GM23338 (cell line): ENCODE measurements at regions not wholly inside any gene's neighbourhood (a gene's known extent, or its start where the extent isn't known, plus 50 kb on each side); places are given as distances from the start of the nearest gene placed in this dataset.

Experiments used
- ATAC-seq: fragments of 200-7000 bp; cut with Tn5 transposase; 3 replicates; pipeline ENCODE4 v1.9.1; 2020
- DNase-seq: peaks from one replicate; pipeline ENCODE4 v3.0.0-alpha.2; 2015; ENCODE audit warnings: low spot score
- H2AFZ ChIP-seq: fragments of 200-600 bp; sonication (generic); 2 replicates; pipeline ENCODE4 v1.8.0; 2016; ENCODE audit warnings: antibody characterized with exemption, mild to moderate bottlenecking, moderate library complexity
- H3F3A ChIP-seq: fragments of 200-600 bp; sonication (generic); replicated peaks from 2 replicates; pipeline ENCODE4 v1.8.0; 2017; ENCODE audit warnings: antibody characterized with exemption, mixed run types, low read depth
- H3K27ac ChIP-seq: fragments of 200-600 bp; sonication (generic); 2 replicates; pipeline ENCODE4 v1.6.1; 2016; ENCODE audit warnings: low read depth
- H3K27me3 ChIP-seq: fragments of 200-600 bp; sonication (generic); 2 replicates; pipeline ENCODE4 v1.8.0; 2016; ENCODE audit warnings: mild to moderate bottlenecking, mixed run types, moderate library complexity; ENCODE audit not compliant: insufficient read depth
- H3K36me3 ChIP-seq: fragments of 200-600 bp; sonication (generic); 2 replicates; pipeline ENCODE4 v1.8.0; 2016; ENCODE audit warnings: mild to moderate bottlenecking; ENCODE audit not compliant: insufficient read depth
- H3K4me1 ChIP-seq: fragments of 200-600 bp; sonication (generic); 2 replicates; pipeline ENCODE4 v1.8.0; 2016; ENCODE audit warnings: mild to moderate bottlenecking, moderate library complexity; ENCODE audit not compliant: insufficient read depth
- H3K4me2 ChIP-seq: fragments of 200-600 bp; sonication (generic); 2 replicates; pipeline ENCODE4 v1.7.1; 2017; ENCODE audit warnings: mixed run types
- H3K4me3 ChIP-seq: fragments of 200-600 bp; sonication (generic); 2 replicates; pipeline ENCODE4 v1.6.1; 2016; ENCODE audit warnings: mixed run types
- H3K79me2 ChIP-seq: fragments of 200-600 bp; sonication (generic); replicated peaks from 2 replicates; pipeline ENCODE4 v1.8.0; 2017; ENCODE audit warnings: mild to moderate bottlenecking; ENCODE audit not compliant: insufficient read depth
- H3K9me2 ChIP-seq: fragments of 200-600 bp; sonication (generic); 2 replicates; pipeline ENCODE4 v1.8.0; 2017; ENCODE audit not compliant: insufficient read depth
- H4K20me1 ChIP-seq: fragments of 200-600 bp; sonication (generic); replicated peaks from 2 replicates; pipeline ENCODE4 v1.8.0; 2017; ENCODE audit warnings: mild to moderate bottlenecking; ENCODE audit not compliant: insufficient read depth
- H3K27ac Mint-ChIP-seq: 2 replicates; pipeline ENCODE4 v1.8.0; 2020; ENCODE audit warnings: inconsistent platforms, mild to moderate bottlenecking, moderate library complexity, mixed read lengths
- H3K27me3 Mint-ChIP-seq: 3 replicates; pipeline ENCODE4 v1.8.0; 2022; ENCODE audit warnings: low read depth, mild to moderate bottlenecking, moderate library complexity, mixed read lengths, inconsistent platforms; ENCODE audit not compliant: insufficient read depth, poor library complexity
- H3K36me3 Mint-ChIP-seq: 3 replicates; pipeline ENCODE4 v1.8.0; 2021; ENCODE audit warnings: low read depth, mild to moderate bottlenecking, inconsistent platforms, moderate library complexity, mixed read lengths
- H3K4me1 Mint-ChIP-seq: 3 replicates; pipeline ENCODE4 v1.8.0; 2020; ENCODE audit warnings: mild to moderate bottlenecking, inconsistent platforms, mixed read lengths
- H3K4me3 Mint-ChIP-seq: 3 replicates; pipeline ENCODE4 v1.8.0; 2021; ENCODE audit warnings: moderate library complexity, mild to moderate bottlenecking, inconsistent platforms, mixed read lengths
- H3K9me3 Mint-ChIP-seq: 3 replicates; pipeline ENCODE4 v1.8.0; 2020; ENCODE audit warnings: moderate library complexity, mild to moderate bottlenecking, inconsistent platforms, mixed read lengths
- CTCF ChIP-seq, 2 experiments: fragments of 200-600 bp in 1 of 2; sonication (generic) in 1 of 2; conservative IDR thresholded peaks; 2 replicates each; pipeline versions ENCODE4 v1.5.1 to v1.6.1; 2016 to 2017; ENCODE audit warnings: antibody characterized with exemption in 2 of 2, low read depth in 2 of 2, mild to moderate bottlenecking in 2 of 2, moderate library complexity in 1 of 2
- ETS1 ChIP-seq: IDR thresholded peaks from 2 replicates; pipeline ENCODE4 v1.6.1; 2016; ENCODE audit warnings: antibody characterized with exemption
- EZH2 ChIP-seq: fragments of 200-600 bp; sonication (generic); IDR thresholded peaks from one replicate; pipeline ENCODE4 v1.8.0; 2017; ENCODE audit warnings: antibody characterized with exemption, mild to moderate bottlenecking, low read depth; ENCODE audit not compliant: unreplicated experiment
- EZH2phosphoT487 ChIP-seq: fragments of 200-600 bp; sonication (generic); IDR thresholded peaks from one replicate; pipeline ENCODE4 v1.8.1; 2018; ENCODE audit warnings: antibody characterized with exemption; ENCODE audit not compliant: unreplicated experiment
- NANOG ChIP-seq: IDR thresholded peaks from 2 replicates; pipeline ENCODE4 v1.6.1; 2016; ENCODE audit warnings: antibody characterized with exemption, borderline replicate concordance
- POLR2AphosphoS5 ChIP-seq: IDR thresholded peaks from 2 replicates; pipeline ENCODE4 v1.6.1; 2016; ENCODE audit warnings: antibody characterized with exemption, low read depth
- STAT1 ChIP-seq: IDR thresholded peaks from one replicate; pipeline ENCODE4 v1.6.1; 2016; ENCODE audit warnings: antibody characterized with exemption; ENCODE audit not compliant: unreplicated experiment
- ZNF114 ChIP-seq: fragments of 250-450 bp; sonication (Bioruptor Pico); IDR thresholded peaks from 2 replicates; pipeline ENCODE4 v1.5.0; 2020; ENCODE audit warnings: mild to moderate bottlenecking, moderate library complexity
- ZNF331 ChIP-seq: fragments of 250-450 bp; sonication (Bioruptor Pico); IDR thresholded peaks from 2 replicates; pipeline ENCODE4 v1.5.0; 2020; ENCODE audit warnings: low read depth, mild to moderate bottlenecking, moderate library complexity
- ZNF462 ChIP-seq: fragments of 250-450 bp; sonication (Bioruptor Pico); IDR thresholded peaks from 2 replicates; pipeline ENCODE4 v1.5.0; 2020; ENCODE audit warnings: mild to moderate bottlenecking, moderate library complexity

- TF ChIP-seq CTCF (conservative IDR thresholded peaks at IDR 0.05; ENCODE audit: low read depth in 2 of 2): no peak
- no peak for TF ChIP-seq ETS1
- TF ChIP-seq STAT1: no peak
- no peak for TF ChIP-seq ZNF462
- TF ChIP-seq NANOG: no peak
Measured at GRCh38 chr2:513981-514706, 163.1 kb downstream of the TMEM18 start (continued).

- Mint-ChIP-seq H3K36me3 (no peaks in the 10 kb centered on the region), H3K4me3 (no peak overlapping the region), H3K4me1 (peaks cover 12% of the 10 kb centered on the region), H3K9me3 (0 out of 3 replicates have a peak, but pooled peaks cover 3% of the 10 kb centered on the region), H3K27ac (no peak overlapping the region), H3K27me3 (peaks cover 10% of the 10 kb centered on the region)
- no peaks in the 10 kb centered on the region for H3K9me2 ChIP-seq
- TF ChIP-seq POLR2AphosphoS5 (no peak), CTCF (conservative IDR thresholded peaks at IDR 0.05; ENCODE audit: low read depth in 2 of 2) (no peak), EZH2 (no peak), EZH2phosphoT487 (no peak), STAT1 (no peak), ZNF114 (no peak), ZNF331 (no peak)
- DNase-seq: no peak
- no peaks in the 10 kb centered on the region for H4K20me1 ChIP-seq
- no peaks in the 10 kb centered on the region for H3K79me2 ChIP-seq
- H3K36me3 ChIP-seq: no peaks in the 10 kb centered on the region
- no peak for ATAC-seq
- H3K4me1 ChIP-seq: no peaks in the 10 kb centered on the region
- no peaks in the 10 kb centered on the region for H3F3A ChIP-seq
- H3K4me3 ChIP-seq: no peak overlapping the region
- H3K4me2 ChIP-seq: no peak overlapping the region
- H3K27me3 ChIP-seq: no peaks in the 10 kb centered on the region
- H2AFZ ChIP-seq: no peak overlapping the region
- H3K27ac ChIP-seq: no peak overlapping the region
Measured at GRCh38 chr2:510839-511238, 166.4 kb downstream of the TMEM18 start.
